ENCODE measurements at regions not wholly inside any gene's neighbourhood (a gene's known extent, or its start where the extent isn't known, plus 50 kb on each side); places are given as distances from the start of the nearest gene placed in this dataset.
"Not testable (repeated sequence)": the region's sequence is repeated elsewhere in the genome, so short reads cannot be mapped to it uniquely, and the experiment has no call there.

DNA sequence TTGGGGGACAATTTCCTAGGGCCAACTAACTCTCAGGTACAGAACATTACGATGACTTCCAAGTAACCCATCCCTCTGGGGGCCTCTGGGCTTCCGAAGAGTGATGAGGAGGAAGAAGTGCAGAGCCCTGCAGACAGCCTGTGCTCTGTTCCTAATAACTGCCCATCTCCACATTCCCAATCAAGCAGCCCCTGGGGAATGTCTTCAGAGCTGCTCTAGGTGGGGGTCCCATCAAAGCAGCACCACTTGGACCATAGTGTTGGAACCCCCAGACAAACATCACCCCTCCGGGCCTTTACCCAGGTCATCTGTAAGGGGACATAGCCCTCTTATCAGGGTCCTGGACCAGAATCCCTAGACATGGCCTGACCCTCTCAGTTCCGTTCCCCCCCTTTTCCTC is 357.3 kb downstream of the NPHP4 start:
- DNase-seq (ENCODE audit: low spot score), result no peak

DNA sequence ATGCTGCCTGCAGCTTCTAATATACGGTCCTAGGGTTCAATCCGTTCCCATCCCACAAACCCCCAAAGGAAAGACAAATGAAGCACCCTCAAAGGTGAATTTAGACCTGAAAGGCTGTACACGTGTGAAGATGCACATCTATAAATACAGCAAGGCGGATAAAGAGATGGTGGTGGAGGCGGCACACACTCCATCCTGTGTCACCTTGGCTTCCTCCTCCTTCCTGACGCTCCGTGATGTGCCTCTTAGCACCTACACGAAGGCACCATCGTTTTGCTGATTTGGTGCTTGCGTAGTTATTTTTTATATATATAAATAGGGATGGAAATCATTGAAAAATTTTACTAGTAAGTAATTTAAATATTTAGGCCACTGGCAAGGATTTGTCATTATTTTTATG is 359.4 kb downstream of the NPHP4 start:
- no peak for DNase-seq (ENCODE audit: low spot score)

DNA sequence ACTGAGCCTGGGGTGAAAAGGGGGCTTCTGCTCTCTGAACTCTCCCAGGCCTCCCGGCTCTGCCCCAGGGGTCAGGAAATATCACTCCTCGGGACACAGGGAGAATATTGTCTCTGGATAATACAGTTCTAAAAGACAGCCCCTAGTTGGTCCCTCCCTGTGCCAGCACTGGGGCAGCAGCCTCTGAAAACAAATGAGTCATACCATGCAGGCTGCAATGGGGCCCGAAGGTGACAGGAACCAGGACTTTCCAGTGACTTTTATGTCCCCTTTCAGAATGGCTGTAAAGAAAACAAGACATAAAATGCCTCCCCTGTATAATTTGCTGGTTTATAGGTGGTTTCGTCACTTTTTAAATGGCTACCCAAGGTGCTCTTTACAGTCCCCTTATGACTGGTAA is 360.0 kb downstream of the NPHP4 start:
- DNase-seq (ENCODE audit: low spot score), result no peak

DNA sequence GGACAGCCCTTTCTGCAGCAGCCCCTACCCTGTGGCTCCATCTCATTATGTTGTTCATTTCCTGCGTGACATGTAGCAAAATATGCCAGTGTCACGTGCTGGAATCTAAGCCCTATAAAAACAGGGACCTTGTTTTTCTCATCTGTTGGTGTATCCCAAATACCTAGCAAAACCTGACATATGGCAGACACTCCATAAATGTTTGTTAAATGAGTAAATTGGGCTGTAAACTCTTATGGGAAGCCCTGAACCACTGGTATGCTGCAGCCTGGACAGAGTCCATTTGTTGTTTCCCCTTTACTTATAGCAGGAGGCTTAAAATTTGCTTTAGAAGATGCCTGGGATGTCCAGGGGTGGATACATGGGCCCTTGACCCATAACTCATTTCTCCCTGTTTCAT is 363.8 kb downstream of the NPHP4 start:
- DNase-seq (ENCODE audit: low spot score), result no peak

DNA sequence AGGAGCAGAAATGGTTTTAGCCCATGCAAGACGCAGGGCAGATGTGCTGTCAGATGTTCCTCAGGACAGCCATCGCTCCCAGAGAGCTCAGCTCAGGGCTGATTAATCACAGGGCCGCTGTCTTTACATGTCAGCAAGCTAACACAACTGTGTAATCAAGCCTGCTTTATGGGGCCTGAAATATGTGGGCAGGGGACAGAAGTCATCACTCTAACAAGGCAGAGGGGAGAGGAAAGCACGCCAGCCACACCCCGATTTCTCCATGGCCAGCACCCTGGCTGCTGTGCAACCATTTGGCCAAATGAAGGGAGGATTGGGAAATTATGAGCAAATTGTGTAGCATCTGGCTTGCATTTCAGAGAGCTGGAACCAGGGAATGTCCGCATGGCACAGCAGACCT is 368.8 kb downstream of the NPHP4 start:
- no peak for DNase-seq (ENCODE audit: low spot score)

DNA sequence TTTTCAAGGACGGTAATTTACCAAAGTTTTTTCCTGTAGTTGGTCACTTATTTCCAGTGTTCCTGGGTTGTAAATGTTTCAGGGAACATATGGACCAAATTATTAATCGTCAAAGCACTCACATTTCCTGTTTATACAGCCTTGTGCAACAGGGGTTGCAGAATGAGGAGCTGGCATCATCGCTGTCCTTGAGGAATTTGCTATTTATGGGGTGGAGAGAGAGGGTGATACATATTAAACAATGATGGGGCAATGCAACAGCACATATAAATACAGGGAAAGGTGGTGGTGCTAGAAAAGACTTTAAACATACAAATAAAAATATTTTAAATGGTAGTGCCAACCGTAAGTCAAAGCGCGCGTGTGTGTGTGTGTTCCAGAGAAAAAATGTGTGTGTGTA is 369.8 kb downstream of the NPHP4 start:
- DNase-seq (ENCODE audit: low spot score), result no peak

DNA sequence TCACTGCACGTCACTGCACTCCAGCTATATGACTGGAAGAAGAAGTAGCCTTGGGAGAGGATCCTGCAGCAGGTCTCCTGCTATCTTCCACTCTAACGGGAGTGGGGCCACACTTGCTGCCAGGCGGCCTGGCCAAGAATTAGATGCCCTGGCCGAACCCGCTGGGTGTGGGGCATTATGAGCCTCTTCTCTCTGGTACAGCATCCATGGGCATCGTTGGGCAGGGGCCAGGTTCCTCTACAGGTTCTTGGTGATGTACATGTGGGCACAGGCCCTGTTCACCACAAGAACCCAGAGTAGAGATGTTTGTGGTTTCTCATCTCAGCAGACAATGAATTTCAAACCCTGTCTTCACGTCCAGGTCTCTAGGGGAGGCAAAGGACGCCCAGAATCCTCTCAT is 370.5 kb downstream of the NPHP4 start:
- DNase-seq (ENCODE audit: low spot score), result no peak

DNA sequence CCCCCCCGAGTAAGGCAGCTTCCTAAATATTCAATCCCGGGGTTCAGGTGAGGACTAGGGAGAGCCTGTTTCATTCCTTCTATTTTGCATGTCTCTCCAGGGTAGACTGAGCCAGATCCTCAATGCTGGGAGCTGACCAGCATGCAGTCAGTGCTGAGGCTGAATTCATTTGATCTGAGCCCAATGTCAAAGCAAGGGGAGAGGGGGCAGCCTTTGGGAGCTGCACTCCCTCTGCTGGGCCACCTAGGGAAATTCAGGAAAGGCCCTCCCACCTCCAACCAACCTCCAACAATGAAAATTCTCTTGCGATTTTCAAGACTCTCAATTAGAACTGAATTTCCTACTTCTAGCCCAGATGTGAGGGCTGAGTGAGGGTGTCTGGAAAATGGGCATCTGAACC is 371.2 kb downstream of the NPHP4 start:
- DNase-seq (ENCODE audit: low spot score), result peak; percentile 20

DNA sequence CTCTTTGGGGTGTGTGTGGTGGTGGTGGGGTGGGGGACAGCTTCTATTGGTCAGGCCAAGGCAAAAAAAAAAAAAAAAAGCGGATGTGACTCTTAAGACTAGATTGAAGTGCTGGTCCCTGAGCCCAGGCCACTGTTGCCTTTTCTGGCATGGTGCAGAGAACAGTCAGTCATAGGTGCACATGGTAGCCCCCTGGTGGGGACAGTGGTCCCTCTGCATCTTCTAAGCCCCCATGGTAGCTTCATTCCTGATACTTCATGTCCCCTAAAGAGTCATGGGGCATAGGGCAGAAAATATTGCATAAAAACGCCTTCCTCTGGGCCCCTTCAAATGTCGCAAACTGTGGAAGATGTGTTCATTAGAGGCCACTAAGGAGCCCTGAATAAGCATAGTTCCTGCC is 371.8 kb downstream of the NPHP4 start:
- no peak for DNase-seq (ENCODE audit: low spot score)

DNA sequence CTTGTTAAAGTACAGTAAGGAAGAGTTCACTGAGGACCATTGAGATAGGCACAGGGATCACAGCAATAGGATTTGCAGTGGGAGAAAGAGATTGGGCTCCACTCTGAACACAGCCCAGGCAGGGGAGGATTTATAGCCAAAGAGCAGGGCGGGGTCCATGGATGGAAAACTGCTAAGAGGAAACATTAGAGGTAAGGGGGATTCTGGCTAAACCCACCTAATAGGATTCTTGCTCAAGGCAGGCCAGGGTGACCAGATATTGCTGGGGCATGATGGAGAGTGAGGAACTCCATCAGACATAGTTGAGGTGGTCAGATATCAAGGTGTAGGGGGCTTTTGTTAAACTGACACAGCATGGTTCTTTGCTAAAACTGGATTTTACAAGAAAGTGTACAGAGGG is 372.8 kb downstream of the NPHP4 start:
- DNase-seq (ENCODE audit: low spot score), result no peak

DNA sequence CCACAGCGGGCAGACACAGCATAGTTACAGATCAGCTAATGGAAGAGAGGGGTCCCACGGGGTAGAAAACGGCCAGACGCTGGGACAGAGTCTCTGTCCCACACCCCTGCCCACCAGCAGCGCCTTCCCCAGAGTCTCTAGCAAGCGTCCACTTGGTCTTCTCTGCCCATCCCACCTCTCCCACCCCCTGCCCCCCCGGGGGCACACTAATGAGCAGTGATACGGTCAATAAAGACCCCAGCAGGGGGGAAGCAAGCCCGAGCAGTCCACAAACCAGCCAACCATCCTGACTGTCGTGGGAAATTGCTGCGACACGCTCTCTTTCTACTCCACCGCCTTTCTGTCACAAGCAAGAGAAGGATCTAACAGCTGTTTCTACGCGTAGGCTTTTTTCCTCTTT is 374.7 kb downstream of the NPHP4 start:
- DNase-seq (ENCODE audit: low spot score), result no peak

DNA sequence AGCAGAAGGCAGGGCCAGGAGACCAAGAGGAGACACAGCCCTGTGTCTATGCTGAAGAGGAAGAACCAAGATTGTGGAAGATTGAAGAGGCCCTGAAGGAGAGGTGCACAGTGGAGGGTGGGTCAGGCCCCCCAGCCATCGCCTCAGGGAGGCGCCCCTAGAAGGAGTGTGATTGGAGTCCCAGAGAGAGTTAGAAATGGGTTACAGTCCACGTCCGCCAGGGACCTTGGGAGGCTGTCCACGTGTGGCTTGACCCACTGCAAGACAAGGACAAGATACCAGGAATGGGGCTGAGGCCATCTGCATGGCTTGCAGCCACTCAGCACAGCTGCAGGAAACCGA is 375.1 kb downstream of the NPHP4 start:
- DNase-seq (ENCODE audit: low spot score), result no peak

DNA sequence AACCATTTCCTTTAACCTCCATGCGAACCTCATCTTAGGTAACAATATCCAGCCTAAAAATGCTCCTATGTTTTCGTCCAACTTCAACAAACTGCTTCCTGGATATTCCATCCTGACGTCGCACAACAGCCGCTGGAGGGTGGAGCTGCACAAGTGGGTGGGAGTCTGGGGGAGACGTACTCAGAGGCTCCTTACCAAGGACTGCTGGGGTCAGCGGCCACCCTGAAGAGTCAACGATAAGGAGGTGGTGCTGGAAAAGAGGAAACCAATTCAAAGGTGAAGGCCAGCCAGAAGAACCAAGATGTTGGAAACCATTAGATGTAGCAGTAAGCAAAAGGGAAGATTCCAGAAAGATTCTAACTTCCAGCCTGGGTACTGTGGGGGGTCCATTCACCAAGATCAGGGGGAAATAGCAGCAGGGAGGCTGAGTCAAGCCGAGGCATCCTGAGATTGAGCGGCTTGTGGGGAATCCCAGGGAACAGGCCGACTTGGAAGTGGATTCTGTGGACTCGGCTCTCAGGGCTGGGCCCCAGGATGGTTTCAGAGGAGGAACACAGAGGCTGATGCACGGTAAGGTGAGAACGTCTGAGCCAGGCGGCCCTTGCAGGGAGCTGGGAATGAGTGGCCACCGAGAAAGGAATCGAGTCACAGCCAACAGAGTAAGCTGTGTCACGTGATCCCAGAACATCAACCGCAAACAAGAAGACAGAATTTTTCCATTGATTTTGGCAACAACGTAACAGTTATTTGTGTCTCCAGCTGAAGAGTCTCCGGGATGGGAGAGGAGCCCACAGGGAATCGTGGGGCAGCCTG is 375.7 kb downstream of the NPHP4 start:
- DNase-seq (ENCODE audit: low spot score), result no peak

DNA sequence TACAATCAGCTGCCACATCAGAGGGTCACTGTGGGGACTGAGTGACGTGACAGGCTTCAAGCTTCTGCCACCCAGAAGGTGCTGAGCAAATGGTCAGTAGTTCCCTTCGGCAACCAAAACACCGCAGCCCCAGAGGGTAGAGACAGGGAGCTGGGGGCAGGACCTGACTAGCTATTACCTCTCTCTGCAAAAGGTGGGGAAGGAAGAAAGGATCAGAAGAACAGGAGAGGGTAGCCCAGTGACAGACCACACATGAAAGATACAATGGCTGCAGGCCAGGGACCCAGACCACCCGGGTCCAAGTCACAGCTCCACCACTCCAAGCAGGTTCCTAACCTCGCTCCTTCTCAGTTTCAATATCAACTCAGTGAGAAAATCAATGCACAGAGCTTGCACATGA is 377.1 kb downstream of the NPHP4 start:
- DNase-seq (ENCODE audit: low spot score), result no peak

DNA sequence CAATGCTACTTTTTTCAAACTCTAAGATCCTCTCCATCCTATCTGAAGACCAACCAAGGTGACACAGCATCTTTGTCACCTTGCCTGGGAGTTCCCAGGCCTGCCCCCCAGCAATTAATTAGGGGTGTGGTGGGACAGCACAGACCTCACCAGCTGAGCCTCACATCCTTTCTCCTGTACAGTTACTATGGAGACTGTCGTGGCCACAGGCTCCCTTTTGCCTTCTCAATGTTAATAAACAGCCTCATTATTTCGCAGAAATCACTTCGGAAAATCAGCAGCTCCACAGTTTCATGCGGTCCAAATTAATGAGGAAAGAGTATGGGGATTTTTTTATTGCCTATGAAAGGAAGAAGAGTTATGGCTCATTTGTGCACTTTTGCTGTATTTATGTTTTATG is 378.3 kb downstream of the NPHP4 start:
- DNase-seq (ENCODE audit: low spot score), result no peak

DNA sequence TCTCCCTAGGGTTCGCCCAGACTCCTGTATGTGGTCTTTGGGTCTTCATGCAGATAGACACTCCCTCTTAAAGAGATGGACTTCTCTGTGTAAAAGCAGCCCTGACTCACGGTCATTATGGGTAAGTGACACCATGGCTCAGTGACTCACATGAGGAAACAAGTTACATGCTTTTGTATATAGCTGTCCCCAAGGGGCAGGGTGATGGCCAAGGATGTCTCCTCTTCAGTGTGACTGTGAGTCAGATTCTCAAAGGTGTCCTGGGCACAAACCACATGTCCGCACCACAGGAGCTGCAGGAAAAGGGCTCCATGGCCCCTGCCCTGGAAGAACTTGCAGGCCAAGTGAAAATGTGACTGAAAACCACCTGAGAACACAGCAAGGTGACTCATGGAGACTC is 380.4 kb downstream of the NPHP4 start:
- no peak for DNase-seq (ENCODE audit: low spot score)

DNA sequence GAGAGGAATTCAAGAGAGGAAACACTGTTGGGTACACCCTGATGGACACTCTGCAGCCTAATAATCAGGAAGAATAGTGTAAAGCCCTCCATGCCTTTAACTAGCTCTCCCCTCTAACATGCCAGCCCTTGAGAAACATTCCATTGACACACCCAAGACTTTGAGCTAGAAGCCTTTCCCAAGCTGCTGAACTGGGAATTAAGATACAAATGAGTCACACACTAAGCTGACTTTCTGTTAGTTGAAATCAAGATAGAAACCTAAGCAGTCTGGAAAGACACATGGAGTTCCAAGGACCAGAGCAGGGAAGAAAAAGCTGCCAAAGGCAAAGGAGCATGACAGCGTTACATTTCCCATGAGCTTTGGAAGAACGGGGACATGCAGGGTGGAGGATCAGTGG is 380.8 kb downstream of the NPHP4 start:
- no peak for DNase-seq (ENCODE audit: low spot score)

DNA sequence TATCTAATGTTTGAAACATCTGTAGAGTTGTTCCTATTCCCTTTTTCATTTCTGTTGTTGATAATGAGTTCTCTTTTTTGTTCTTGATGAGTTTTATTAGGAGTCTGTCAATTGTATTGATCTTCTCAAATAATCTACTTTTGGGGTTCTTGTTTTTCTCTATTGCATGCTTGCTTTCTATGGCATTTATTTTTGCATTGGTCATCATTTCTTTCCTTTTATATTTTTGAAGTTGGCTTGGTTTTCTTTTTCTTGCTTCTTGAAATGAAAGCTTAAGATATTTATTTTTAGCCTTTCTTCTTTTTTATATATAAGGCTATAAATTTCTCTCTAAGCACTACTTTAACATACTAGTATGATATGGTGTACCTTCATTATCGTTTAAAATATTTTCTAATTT is 381.8 kb downstream of the NPHP4 start:
- no peak for DNase-seq (ENCODE audit: low spot score)

DNA sequence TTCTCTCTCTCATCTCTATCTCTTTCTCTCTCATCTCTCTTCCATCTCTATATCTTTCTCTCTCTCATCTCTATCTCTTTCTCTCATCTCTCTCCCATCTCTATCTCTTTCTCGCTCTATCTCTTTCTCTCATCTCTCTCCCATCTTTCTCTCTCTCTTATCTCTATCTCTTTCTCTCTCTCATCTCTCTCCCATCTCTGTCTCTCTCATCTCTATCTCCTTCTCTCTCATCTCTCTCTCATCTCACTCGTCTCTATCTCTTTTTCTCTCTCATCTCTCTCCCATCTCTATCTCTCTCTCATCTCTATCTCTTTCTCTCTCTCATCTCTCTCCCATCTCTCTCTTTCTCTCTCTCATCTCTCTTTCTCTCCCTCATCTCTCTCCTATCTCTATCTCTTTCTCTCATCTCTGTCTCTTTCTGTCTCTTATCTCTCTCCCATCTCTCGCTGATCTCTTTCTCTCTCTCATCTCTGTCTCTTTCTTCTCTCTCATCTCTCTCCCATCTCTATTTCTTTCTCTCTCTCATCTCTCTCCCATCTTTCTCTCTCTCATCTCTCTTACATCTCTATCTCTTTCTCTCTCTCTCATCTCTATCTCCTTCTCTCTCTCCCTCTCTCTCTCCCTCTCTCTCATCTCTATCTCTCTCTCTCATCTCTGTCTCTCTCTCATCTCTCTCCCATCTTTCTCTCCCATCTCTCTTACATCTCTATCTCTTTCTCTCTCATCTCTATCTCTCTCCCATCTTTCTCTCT is 388.7 kb downstream of the NPHP4 start:
- no peak for DNase-seq (ENCODE audit: low spot score)

DNA sequence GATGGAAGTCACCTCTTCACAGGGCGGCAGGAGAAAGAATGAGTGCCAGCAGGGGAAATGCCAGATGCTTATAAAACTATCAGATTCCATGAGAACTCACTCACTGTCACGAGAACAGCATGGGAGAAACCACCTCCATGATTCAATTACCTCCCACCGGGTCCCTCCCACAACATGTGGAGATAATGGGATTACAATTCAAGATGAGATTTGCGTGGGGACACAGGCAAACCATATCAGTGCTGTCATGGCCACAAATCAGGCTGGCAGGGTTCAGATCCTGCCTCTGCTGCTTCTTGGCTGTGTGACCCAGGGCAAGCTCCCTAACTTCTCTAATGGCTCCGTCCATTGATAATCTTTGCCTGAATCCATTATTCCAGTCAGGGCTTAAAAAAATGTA is 389.5 kb downstream of the NPHP4 start:
- DNase-seq (ENCODE audit: low spot score), result not testable (repeated sequence)

DNA sequence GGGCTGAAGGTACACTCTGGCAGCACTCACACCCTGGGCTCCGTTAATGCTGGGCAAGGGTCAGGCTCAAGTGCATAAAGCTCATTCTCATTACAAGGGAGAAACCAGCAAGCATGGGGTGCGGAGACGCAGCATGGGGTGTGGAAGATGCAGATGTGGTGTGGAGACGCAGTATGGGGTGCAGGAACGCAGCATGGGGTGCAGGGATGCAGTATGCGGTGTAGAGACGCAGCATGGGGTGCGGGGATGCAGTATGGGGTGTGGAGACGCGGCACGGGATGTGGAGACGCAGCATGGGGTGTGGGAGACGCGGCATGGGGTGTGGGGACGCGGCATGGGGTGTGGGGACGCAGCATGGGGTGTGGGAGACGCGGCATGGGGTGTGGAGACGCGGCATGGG is 390.7 kb downstream of the NPHP4 start:
- DNase-seq (ENCODE audit: low spot score), result no peak

DNA sequence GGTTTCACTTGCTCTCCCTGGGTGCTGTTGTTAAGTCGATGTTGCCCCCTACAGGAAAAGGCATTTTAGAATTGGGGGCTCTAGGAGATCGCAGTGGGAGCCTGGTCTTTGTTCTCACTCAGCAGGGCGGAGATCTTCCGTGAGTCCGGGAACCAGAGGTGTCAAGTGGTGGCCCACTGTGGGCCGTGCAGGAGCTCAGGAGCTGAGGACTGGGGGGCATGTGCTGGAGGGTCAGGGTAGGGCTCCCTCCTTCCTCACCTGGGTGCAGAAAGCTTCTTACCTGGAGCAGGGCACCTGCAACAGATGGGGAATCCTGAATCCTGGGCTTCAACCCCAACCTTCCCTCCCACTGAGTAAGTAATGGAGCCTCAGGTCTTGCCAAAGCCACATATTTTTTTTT is 392.7 kb downstream of the NPHP4 start:
- peak; percentile 15 for DNase-seq (ENCODE audit: low spot score)

DNA sequence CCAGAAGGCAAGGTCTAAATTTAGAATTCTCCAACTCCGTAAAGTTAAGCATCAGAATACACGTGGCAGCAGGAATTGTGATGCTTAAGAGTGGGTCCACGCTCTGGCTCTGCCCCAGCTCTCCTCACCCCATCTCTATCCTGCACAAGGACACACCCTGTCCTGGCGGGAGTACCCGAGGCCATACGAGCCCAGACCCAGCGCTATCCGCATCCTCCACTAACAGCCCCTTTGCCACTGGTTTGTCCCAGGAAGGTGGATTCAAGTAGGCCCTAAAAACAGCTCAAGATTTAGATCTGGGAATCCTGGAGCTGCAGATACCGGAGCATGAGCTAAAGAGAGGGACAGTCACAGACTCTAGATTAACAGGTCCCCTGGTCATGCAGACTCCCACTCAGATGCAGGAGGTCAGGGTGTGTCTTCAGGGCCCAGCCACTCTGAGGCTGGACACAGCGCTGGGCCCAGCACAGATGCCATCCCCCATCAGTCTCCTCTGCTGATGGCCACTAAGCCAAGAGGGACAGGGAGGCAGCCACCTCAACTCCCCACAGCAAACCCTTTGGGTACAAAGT is 393.3 kb downstream of the NPHP4 start:
- DNase-seq (ENCODE audit: low spot score), result no peak

Measured in NAMALWA (cell line).